ENCODE measurements at regions not wholly inside any gene's neighbourhood (a gene's known extent, or its start where the extent isn't known, plus 50 kb on each side); places are given as distances from the start of the nearest gene placed in this dataset.

DNA sequence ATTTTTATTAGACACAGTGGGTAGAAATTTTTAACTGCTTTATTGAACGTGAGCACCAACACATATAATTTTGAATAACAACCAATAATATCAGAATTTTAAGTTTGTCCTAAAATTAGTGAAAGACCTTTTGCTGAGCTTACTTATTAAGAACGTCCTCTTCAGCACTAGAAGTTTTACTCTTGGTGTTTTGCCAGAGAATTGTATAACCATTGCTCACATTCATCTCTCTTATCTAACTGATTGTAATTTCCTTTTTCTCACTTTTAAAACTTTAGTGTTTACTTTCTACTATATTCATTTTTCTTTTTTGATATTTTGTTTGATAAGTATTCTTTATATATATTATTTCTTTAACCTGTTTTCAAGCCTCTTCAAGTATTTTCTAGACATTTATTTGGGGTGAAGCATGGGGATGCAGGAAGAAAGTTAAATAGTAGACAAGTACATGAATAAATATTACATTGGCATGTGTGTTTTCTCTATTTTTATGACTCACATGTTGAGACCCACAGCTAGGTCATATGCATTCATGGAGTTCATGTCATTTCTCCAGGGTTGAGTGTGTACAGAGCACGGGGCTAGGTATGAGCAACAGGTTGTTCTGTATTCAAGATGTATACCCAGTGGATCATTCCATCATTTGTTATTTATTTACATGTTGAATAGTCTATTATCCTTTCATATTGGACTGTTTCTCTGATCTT is 90.6 kb downstream of the ATP6V1G3 start:
- Mint-ChIP-seq H3K4me1 (no peaks in the 10 kb centered on the region), H3K36me3 (ENCODE audit: insufficient read depth in 1 of 3, low read depth in 3 of 3) (no peaks in the 10 kb centered on the region), H3K27ac (no peak overlapping the region), H3K9me3 (no peaks in the 10 kb centered on the region), H3K27me3 (ENCODE audit: low read depth) (no peaks in the 10 kb centered on the region), H3K4me3 (no peak overlapping the region)
- no peak for DNase-seq
- no peak overlapping the region for H3K27ac ChIP-seq (ENCODE audit: insufficient read length, low read depth, low read length)
- TF ChIP-seq CTCF (conservative IDR thresholded peaks at IDR 0.05) = no peak
- no peak overlapping the region for H2BK20ac ChIP-seq (ENCODE audit: low read depth, low read length, poor library complexity, severe bottlenecking)
- H3K79me2 ChIP-seq (ENCODE audit: insufficient read depth, low read length) = no peaks in the 10 kb centered on the region
- H3K23me2 ChIP-seq (ENCODE audit: insufficient read length, low read depth, low read length, poor library complexity, severe bottlenecking) = no peaks in the 10 kb centered on the region
- H3K79me1 ChIP-seq (ENCODE audit: insufficient read depth, low read depth, low read length, poor library complexity, severe bottlenecking) = no peaks in the 10 kb centered on the region
- H4K8ac ChIP-seq (replicated peaks; ENCODE audit: insufficient read length, low read depth, low read length) = no peak overlapping the region
- H3K9me3 ChIP-seq (ENCODE audit: control insufficient read depth, low read depth, low read length) = no peaks in the 10 kb centered on the region
- H2AFZ ChIP-seq (ENCODE audit: low read length) = no peak overlapping the region
- WGBS (ENCODE audit: extremely low coverage, insufficient read length, low lambda C conversion rate) = no CpG with 5 or more reads among the region's 3 CpGs
- H2BK15ac ChIP-seq (ENCODE audit: low read depth, low read length) = no peak overlapping the region
- no peak overlapping the region for H3K18ac ChIP-seq (ENCODE audit: insufficient read length, low read depth, low read length)
- H4K20me1 ChIP-seq (ENCODE audit: control insufficient read depth, insufficient read depth, insufficient read length) = no peaks in the 10 kb centered on the region
- no peak overlapping the region for H2BK120ac ChIP-seq (ENCODE audit: low read depth, low read length, poor library complexity, severe bottlenecking)
- no peak overlapping the region for H3T11ph ChIP-seq (ENCODE audit: low read length)
- no peak overlapping the region for H2BK12ac ChIP-seq (ENCODE audit: insufficient read length, low read depth, low read length)
- no peaks in the 10 kb centered on the region for H3K4me1 ChIP-seq (ENCODE audit: insufficient read depth, low read length)
- no peaks in the 10 kb centered on the region for H3K27me3 ChIP-seq (ENCODE audit: insufficient read depth, low read length)
- no peak overlapping the region for H3K23ac ChIP-seq (ENCODE audit: insufficient read length, low read depth, low read length)
- H3K4me2 ChIP-seq (ENCODE audit: insufficient read depth, insufficient read length, low read length) = no peak overlapping the region
- H3K4ac ChIP-seq (ENCODE audit: low read depth, low read length) = no peak overlapping the region
- H4K91ac ChIP-seq (ENCODE audit: insufficient read length, low read depth, low read length) = no peak overlapping the region
- no peak overlapping the region for H3K9ac ChIP-seq (ENCODE audit: extremely low read depth, insufficient read length, low read length)
- H3K56ac ChIP-seq (ENCODE audit: insufficient read length, low read depth, low read length) = no peak overlapping the region
- H2BK5ac ChIP-seq (ENCODE audit: insufficient read length, low read length) = no peak overlapping the region
- H3K14ac ChIP-seq (ENCODE audit: insufficient read depth, low read length) = no peak overlapping the region
- no peak overlapping the region for H2AK5ac ChIP-seq (ENCODE audit: insufficient read length, low read length)
- H4K5ac ChIP-seq (ENCODE audit: insufficient read length, low read depth, low read length) = no peak overlapping the region
